ENCODE measurements at regions not wholly inside any gene's neighbourhood (a gene's known extent, or its start where the extent isn't known, plus 50 kb on each side); places are given as distances from the start of the nearest gene placed in this dataset.

DNA sequence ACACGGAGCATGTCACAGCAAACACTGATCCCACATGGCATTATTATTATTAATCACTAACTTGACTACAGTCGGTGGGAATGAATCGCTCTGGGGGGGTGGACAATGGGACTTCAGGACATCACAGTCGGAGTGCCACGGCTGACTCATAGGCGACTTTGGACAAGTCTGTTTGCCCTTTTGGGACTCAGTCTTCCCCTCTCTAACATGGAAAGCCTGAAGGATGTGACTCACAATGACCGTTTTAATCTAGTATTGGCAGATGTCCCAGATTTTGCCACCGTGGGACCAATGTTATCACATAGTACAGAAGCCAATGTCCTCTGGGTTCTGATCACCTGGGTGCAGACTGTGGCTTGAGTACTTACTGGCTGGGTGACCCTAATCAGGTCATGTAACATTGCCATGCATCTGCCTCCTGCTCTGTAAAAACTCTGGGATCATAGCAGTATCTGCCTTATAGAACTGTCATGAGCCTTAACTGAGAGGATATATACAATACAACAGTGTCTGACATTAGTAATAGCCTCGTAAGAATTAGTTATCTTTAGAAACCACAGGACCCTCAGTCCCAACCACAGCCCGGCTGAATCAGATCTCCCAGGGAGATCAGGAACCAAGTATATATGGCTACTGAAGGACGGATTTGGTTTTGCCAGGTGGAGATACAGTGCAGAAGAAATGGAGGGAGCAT lies 362.6 kb downstream of the BCL11B start:
- no peak overlapping the region for H3K27ac Mint-ChIP-seq (ENCODE audit: unreplicated experiment)
- CTCF ChIA-PET, result no interaction called here
- H3K4me1 ChIP-seq, result no peaks in the 10 kb centered on the region
- H3K4me1 Mint-ChIP-seq (ENCODE audit: low read depth, unreplicated experiment), result no peaks in the 10 kb centered on the region
- POLR2A ChIA-PET, result no interaction called here
- no peaks in the 10 kb centered on the region for H3K9me3 Mint-ChIP-seq (ENCODE audit: unreplicated experiment)
- H3K4me3 Mint-ChIP-seq (ENCODE audit: unreplicated experiment), result no peak overlapping the region
- peaks cover 13% of the 10 kb centered on the region for H3K27me3 Mint-ChIP-seq (ENCODE audit: insufficient read depth, unreplicated experiment)
- DNase-seq, result no peak
- intact Hi-C loops (cut with micrococcal nuclease; ENCODE audit: unreplicated experiment), result no loop called here
- H3K4me3 ChIP-seq (ENCODE audit: low read depth, low read length), result no peak overlapping the region
- no peaks in the 10 kb centered on the region for H3K36me3 Mint-ChIP-seq (ENCODE audit: insufficient read depth, unreplicated experiment)
- BruUV-seq (replicated peaks), result no TSS peak
- H3K9me3 ChIP-seq, result no peaks in the 10 kb centered on the region
- H3K36me3 ChIP-seq (ENCODE audit: control insufficient read depth, insufficient read depth, low read length), result no peaks in the 10 kb centered on the region
- no peaks in the 10 kb centered on the region for H3K27me3 ChIP-seq (replicated peaks; ENCODE audit: control insufficient read depth, insufficient read depth, low read length)
- TF ChIP-seq, protein P1, sequence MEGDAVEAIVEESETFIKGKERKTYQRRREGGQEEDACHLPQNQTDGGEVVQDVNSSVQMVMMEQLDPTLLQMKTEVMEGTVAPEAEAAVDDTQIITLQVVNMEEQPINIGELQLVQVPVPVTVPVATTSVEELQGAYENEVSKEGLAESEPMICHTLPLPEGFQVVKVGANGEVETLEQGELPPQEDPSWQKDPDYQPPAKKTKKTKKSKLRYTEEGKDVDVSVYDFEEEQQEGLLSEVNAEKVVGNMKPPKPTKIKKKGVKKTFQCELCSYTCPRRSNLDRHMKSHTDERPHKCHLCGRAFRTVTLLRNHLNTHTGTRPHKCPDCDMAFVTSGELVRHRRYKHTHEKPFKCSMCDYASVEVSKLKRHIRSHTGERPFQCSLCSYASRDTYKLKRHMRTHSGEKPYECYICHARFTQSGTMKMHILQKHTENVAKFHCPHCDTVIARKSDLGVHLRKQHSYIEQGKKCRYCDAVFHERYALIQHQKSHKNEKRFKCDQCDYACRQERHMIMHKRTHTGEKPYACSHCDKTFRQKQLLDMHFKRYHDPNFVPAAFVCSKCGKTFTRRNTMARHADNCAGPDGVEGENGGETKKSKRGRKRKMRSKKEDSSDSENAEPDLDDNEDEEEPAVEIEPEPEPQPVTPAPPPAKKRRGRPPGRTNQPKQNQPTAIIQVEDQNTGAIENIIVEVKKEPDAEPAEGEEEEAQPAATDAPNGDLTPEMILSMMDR (IDR thresholded peaks at IDR 0.05; ENCODE audit: insufficient read depth in 1 of 2, low read depth in 1 of 2, low read length in 1 of 2, severe bottlenecking in 1 of 2, unreplicated experiment in 1 of 2), result no peak

DNA sequence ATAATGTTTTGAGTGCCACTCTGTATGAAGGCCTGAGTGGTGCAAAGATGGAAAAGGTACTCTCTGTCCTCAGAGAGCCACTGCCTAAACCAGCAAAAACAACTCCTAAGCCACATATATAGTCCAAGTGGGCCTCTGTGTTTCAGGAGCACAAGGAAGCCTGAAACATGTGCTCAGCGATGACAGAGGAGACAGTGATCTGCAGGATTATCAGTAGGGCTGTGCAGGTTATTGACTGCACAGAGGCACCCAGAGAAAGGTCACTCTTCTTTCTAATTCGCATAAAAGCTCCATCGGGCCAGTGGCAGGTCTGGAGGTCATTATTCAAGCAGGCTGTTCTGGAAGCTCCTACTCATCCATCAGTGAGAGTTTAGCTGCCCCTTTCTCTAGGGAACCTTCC lies 361.9 kb downstream of the BCL11B start:
- no peaks in the 10 kb centered on the region for H3K9me3 Mint-ChIP-seq (ENCODE audit: unreplicated experiment)
- no peak overlapping the region for H3K27ac Mint-ChIP-seq (ENCODE audit: unreplicated experiment)
- H3K27me3 Mint-ChIP-seq (ENCODE audit: insufficient read depth, unreplicated experiment), result peaks cover 10% of the 10 kb centered on the region
- TF ChIP-seq, protein P1 (IDR thresholded peaks at IDR 0.05; ENCODE audit: insufficient read depth in 1 of 2, low read depth in 1 of 2, low read length in 1 of 2, severe bottlenecking in 1 of 2, unreplicated experiment in 1 of 2), result no peak
- POLR2A ChIA-PET, result no interaction called here
- H3K4me3 Mint-ChIP-seq (ENCODE audit: unreplicated experiment), result no peak overlapping the region
- no peaks in the 10 kb centered on the region for H3K9me3 ChIP-seq
- no peaks in the 10 kb centered on the region for H3K4me1 ChIP-seq
- no peak for DNase-seq
- H3K4me3 ChIP-seq (ENCODE audit: low read depth, low read length), result no peak overlapping the region
- H3K27me3 ChIP-seq (replicated peaks; ENCODE audit: control insufficient read depth, insufficient read depth, low read length), result no peaks in the 10 kb centered on the region
- H3K36me3 Mint-ChIP-seq (ENCODE audit: insufficient read depth, unreplicated experiment), result no peaks in the 10 kb centered on the region
- CTCF ChIA-PET, result no interaction called here
- intact Hi-C loops (cut with micrococcal nuclease; ENCODE audit: unreplicated experiment), result no loop called here
- H3K4me1 Mint-ChIP-seq (ENCODE audit: low read depth, unreplicated experiment), result no peaks in the 10 kb centered on the region
- H3K36me3 ChIP-seq (ENCODE audit: control insufficient read depth, insufficient read depth, low read length), result no peaks in the 10 kb centered on the region
- no TSS peak for BruUV-seq (replicated peaks)

DNA sequence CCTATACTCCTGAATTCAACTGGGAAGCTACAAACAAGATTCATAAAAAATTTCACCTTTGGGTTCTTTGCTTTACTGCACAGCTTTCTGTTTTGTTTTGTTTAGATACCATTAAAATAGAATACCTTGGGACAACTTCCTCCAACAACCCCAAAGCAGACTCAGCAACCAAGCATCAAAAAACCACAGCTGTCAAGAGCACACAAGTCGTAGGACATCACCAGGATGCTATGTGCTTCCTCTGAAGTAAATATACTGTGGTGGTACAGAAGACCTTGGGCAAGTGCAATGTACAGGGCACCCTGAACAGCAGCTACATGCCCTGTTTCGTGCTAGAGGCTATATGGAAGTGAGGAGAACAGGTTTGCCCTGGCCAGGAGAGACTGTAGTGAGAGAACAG lies 359.3 kb downstream of the BCL11B start:
- Histone ChIP-seq H3K4me3 (ENCODE audit: low read depth, low read length) (no peak overlapping the region), H3K9me3 (no peaks in the 10 kb centered on the region), H3K27me3 (replicated peaks; ENCODE audit: control insufficient read depth, insufficient read depth, low read length) (no peaks in the 10 kb centered on the region), H3K36me3 (ENCODE audit: control insufficient read depth, insufficient read depth, low read length) (no peaks in the 10 kb centered on the region), H3K4me1 (no peaks in the 10 kb centered on the region)
- ChIA-PET CTCF (interaction anchor here (0.6 kb wide), 1 partner anchor 287 kb away, joined by 4 read pairs; no protein-coding TSS in a partner anchor), POLR2A (no interaction called here)
- H3K36me3 Mint-ChIP-seq (ENCODE audit: insufficient read depth, unreplicated experiment), result no peaks in the 10 kb centered on the region
- H3K27ac Mint-ChIP-seq (ENCODE audit: unreplicated experiment), result no peak overlapping the region
- no peaks in the 10 kb centered on the region for H3K4me1 Mint-ChIP-seq (ENCODE audit: low read depth, unreplicated experiment)
- intact Hi-C loops (cut with micrococcal nuclease; ENCODE audit: unreplicated experiment), result no loop called here
- peaks cover 14% of the 10 kb centered on the region for H3K27me3 Mint-ChIP-seq (ENCODE audit: insufficient read depth, unreplicated experiment)
- H3K4me3 Mint-ChIP-seq (ENCODE audit: unreplicated experiment), result no peak overlapping the region
- no peaks in the 10 kb centered on the region for H3K9me3 Mint-ChIP-seq (ENCODE audit: unreplicated experiment)
- BruUV-seq (replicated peaks), result no TSS peak
- DNase-seq, result no peak
- TF ChIP-seq, protein P1 (IDR thresholded peaks at IDR 0.05; ENCODE audit: insufficient read depth in 1 of 2, low read depth in 1 of 2, low read length in 1 of 2, severe bottlenecking in 1 of 2, unreplicated experiment in 1 of 2), result no peak

All from Caco-2 (cell line).